ENCODE measurements at regions not wholly inside any gene's neighbourhood (a gene's known extent, or its start where the extent isn't known, plus 50 kb on each side); places are given as distances from the start of the nearest gene placed in this dataset.

- no peak for TF ChIP-seq CTCF (IDR thresholded peaks at IDR 0.05)
- TF ChIP-seq EZH2 (IDR thresholded peaks at IDR 0.05; ENCODE audit: borderline replicate concordance, insufficient read depth, low read depth, low read length, poor library complexity, severe bottlenecking): no peak
These were observed 215.8 kb upstream of the FOXA2 start for GRCh38 chr20:22800129-22800528.
